Body of pancreas (tissue), 4 donors: ENCODE measurements at regions not wholly inside any gene's neighbourhood (a gene's known extent, or its start where the extent isn't known, plus 50 kb on each side); places are given as distances from the start of the nearest gene placed in this dataset.

Experiments
- POLR2A ChIP-seq, 3 donors: fragments of 450-650 bp; IDR thresholded peaks; one replicate each; pipeline ENCODE4 v1.6.1; 2016; ENCODE audit warnings: antibody characterized with exemption in 3 of 3, mild to moderate bottlenecking in 2 of 3
- TF ChIP-seq, protein P1 (sequence below), 7 experiments: fragments of 450-650 bp in 4 of 7; fragments of 200-600 bp in 3 of 7; sonication (generic) in 3 of 7; IDR thresholded peaks; one replicate each; pipeline ENCODE4 v1.5.1; 2016 to 2019; ENCODE audit warnings: antibody characterized with exemption in 7 of 7

GRCh38 chr17:34140006-34140405 is 115.1 kb upstream of the CCL2 start:
- TF ChIP-seq POLR2A (IDR thresholded peaks at IDR 0.05) = no peak
- TF ChIP-seq, protein P1, sequence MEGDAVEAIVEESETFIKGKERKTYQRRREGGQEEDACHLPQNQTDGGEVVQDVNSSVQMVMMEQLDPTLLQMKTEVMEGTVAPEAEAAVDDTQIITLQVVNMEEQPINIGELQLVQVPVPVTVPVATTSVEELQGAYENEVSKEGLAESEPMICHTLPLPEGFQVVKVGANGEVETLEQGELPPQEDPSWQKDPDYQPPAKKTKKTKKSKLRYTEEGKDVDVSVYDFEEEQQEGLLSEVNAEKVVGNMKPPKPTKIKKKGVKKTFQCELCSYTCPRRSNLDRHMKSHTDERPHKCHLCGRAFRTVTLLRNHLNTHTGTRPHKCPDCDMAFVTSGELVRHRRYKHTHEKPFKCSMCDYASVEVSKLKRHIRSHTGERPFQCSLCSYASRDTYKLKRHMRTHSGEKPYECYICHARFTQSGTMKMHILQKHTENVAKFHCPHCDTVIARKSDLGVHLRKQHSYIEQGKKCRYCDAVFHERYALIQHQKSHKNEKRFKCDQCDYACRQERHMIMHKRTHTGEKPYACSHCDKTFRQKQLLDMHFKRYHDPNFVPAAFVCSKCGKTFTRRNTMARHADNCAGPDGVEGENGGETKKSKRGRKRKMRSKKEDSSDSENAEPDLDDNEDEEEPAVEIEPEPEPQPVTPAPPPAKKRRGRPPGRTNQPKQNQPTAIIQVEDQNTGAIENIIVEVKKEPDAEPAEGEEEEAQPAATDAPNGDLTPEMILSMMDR (IDR thresholded peaks at IDR 0.05) = no peak
